Suprapubic skin (tissue), 3 donors: ENCODE measurements at regions not wholly inside any gene's neighbourhood (a gene's known extent, or its start where the extent isn't known, plus 50 kb on each side); places are given as distances from the start of the nearest gene placed in this dataset.

ENCODE experiments used
- POLR2A ChIP-seq, 2 donors: fragments of 450-650 bp; IDR thresholded peaks; one replicate each; pipeline ENCODE4 v1.6.1; 2017; ENCODE audit warnings: antibody characterized with exemption in 2 of 2, mild to moderate bottlenecking in 2 of 2, moderate library complexity in 2 of 2
- TF ChIP-seq, protein P1 (sequence below), 2 donors: fragments of 200-600 bp in 1 of 2; fragments of 450-650 bp in 1 of 2; sonication (generic) in 1 of 2; IDR thresholded peaks; one replicate each; pipeline ENCODE4 v1.5.1; 2016 to 2019; ENCODE audit warnings: antibody characterized with exemption in 2 of 2, mild to moderate bottlenecking in 1 of 2, moderate library complexity in 1 of 2

DNA sequence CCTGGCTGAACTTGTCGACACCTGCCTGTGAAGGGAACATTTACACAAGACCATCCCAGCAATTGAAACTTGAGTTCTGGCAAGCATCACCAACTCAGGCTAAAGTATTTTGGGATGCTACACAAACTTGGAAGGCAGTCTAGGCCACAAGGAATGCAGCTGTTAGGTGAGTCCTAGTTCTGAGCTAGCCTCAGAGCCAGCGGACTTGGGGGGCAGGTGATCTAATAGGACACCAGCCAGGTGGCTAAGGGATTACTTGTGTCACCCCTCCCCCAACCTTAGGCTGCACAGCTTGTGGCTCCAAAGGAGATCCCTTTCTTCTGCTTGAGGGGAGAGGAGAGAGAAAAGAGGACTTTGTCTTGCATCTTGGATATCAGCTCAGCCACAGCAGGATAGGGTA is 62.3 kb upstream of the DKK2 start:
- TF ChIP-seq, protein P1, sequence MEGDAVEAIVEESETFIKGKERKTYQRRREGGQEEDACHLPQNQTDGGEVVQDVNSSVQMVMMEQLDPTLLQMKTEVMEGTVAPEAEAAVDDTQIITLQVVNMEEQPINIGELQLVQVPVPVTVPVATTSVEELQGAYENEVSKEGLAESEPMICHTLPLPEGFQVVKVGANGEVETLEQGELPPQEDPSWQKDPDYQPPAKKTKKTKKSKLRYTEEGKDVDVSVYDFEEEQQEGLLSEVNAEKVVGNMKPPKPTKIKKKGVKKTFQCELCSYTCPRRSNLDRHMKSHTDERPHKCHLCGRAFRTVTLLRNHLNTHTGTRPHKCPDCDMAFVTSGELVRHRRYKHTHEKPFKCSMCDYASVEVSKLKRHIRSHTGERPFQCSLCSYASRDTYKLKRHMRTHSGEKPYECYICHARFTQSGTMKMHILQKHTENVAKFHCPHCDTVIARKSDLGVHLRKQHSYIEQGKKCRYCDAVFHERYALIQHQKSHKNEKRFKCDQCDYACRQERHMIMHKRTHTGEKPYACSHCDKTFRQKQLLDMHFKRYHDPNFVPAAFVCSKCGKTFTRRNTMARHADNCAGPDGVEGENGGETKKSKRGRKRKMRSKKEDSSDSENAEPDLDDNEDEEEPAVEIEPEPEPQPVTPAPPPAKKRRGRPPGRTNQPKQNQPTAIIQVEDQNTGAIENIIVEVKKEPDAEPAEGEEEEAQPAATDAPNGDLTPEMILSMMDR (IDR thresholded peaks at IDR 0.05) = no peak
- TF ChIP-seq POLR2A (IDR thresholded peaks at IDR 0.05) = no peak
